ENCODE measurements at regions not wholly inside any gene's neighbourhood (a gene's known extent, or its start where the extent isn't known, plus 50 kb on each side); places are given as distances from the start of the nearest gene placed in this dataset.

GRCh38 chr5:3364941-3365340, 230.7 kb upstream of the IRX1 start:
- FAIRE-seq (no peak), DNase-seq (ENCODE audit: insufficient read length, low spot score) (no peak)
- TF ChIP-seq CTCF (IDR thresholded peaks at IDR 0.05; ENCODE audit: insufficient read depth, missing control alignments): no peak

GRCh38 chr5:3364433-3364832, 231.2 kb upstream of the IRX1 start:
- TF ChIP-seq CTCF (IDR thresholded peaks at IDR 0.05; ENCODE audit: insufficient read depth, missing control alignments): no peak
- no peak for DNase-seq (ENCODE audit: insufficient read length, low spot score)
- FAIRE-seq: no peak

- TF ChIP-seq CTCF (IDR thresholded peaks at IDR 0.05; ENCODE audit: insufficient read depth, missing control alignments): no peak
- no peak for FAIRE-seq
Measured at GRCh38 chr5:3362606-3362910, 233.1 kb upstream of the IRX1 start.

GRCh38 chr5:3361811-3362605, 233.6 kb upstream of the IRX1 start:
- no peak for TF ChIP-seq CTCF (IDR thresholded peaks at IDR 0.05; ENCODE audit: insufficient read depth, missing control alignments)
- FAIRE-seq (no peak), DNase-seq (ENCODE audit: insufficient read length, low spot score) (no peak)

More at GRCh38 chr5:3362606-3362910, 233.1 kb upstream of the IRX1 start:
- no peak for DNase-seq (ENCODE audit: insufficient read length, low spot score)

GRCh38 chr5:3359642-3360041, 236.0 kb upstream of the IRX1 start:
- FAIRE-seq (no peak), DNase-seq (ENCODE audit: insufficient read length, low spot score) (no peak)
- no peak for TF ChIP-seq CTCF (IDR thresholded peaks at IDR 0.05; ENCODE audit: insufficient read depth, missing control alignments)

GRCh38 chr5:3357291-3357690, 238.3 kb upstream of the IRX1 start:
- TF ChIP-seq CTCF (IDR thresholded peaks at IDR 0.05; ENCODE audit: insufficient read depth, missing control alignments): no peak
- DNase-seq (ENCODE audit: insufficient read length, low spot score): no peak
- FAIRE-seq: no peak

- TF ChIP-seq CTCF (IDR thresholded peaks at IDR 0.05; ENCODE audit: insufficient read depth, missing control alignments): no peak
- FAIRE-seq: no peak
- no peak for DNase-seq (ENCODE audit: insufficient read length, low spot score)
Measured at GRCh38 chr5:3356016-3356415, 239.6 kb upstream of the IRX1 start.
